Activated B cell treated with CpG ODN at 0.5 μM for 24 hours (primary cell): ENCODE measurements at regions not wholly inside any gene's neighbourhood (a gene's known extent, or its start where the extent isn't known, plus 50 kb on each side); places are given as distances from the start of the nearest gene placed in this dataset.

Source experiments
- ATAC-seq: fragments of 200-7000 bp; cut with Tn5 transposase; one replicate; pipeline ENCODE4 v1.10.0; 2021; ENCODE audit warnings: low read depth, mild to moderate bottlenecking, moderate library complexity
- CTCF ChIA-PET: fragments of 350-600 bp; sonication (Branson Sonifier 250); formaldehyde crosslinking; loops from one replicate; lab custom pipeline; 2021; ENCODE audit warnings: antibody characterized with exemption; lab: Charles Lee
- POLR2A ChIA-PET: fragments of 350-600 bp; sonication (Branson Sonifier 250); formaldehyde crosslinking; loops from one replicate; lab custom pipeline; 2021; ENCODE audit warnings: antibody characterized with exemption; lab: Charles Lee
- DNase-seq: peaks from one replicate; pipeline ENCODE4 v3.0.0; 2022
- H3K27ac Mint-ChIP-seq: one replicate; pipeline ENCODE4 v1.8.0; 2020; ENCODE audit warnings: mixed read lengths
- H3K27me3 Mint-ChIP-seq: one replicate; pipeline ENCODE4 v1.8.0; 2021; ENCODE audit warnings: mixed read lengths
- H3K36me3 Mint-ChIP-seq: one replicate; pipeline ENCODE4 v1.8.0; 2021; ENCODE audit warnings: low read depth, mixed read lengths
- H3K4me1 Mint-ChIP-seq: one replicate; pipeline ENCODE4 v1.8.0; 2021; ENCODE audit warnings: mixed read lengths
- H3K4me3 Mint-ChIP-seq: one replicate; pipeline ENCODE4 v1.8.0; 2020; ENCODE audit warnings: mild to moderate bottlenecking, mixed read lengths
- H3K9me3 Mint-ChIP-seq: one replicate; pipeline ENCODE4 v1.8.0; 2020; ENCODE audit warnings: mixed read lengths
- intact Hi-C: fragments of 100-400 bp; cut with micrococcal nuclease; formaldehyde crosslinking; loops from one replicate; pipeline ENCODE4 v1.15.1; 2024
- TF ChIP-seq, protein P1 (sequence below): fragments of 200-600 bp; IDR thresholded peaks from one replicate; pipeline ENCODE4 v1.8.0; 2022; ENCODE audit warnings: antibody characterized with exemption, mild to moderate bottlenecking

DNA sequence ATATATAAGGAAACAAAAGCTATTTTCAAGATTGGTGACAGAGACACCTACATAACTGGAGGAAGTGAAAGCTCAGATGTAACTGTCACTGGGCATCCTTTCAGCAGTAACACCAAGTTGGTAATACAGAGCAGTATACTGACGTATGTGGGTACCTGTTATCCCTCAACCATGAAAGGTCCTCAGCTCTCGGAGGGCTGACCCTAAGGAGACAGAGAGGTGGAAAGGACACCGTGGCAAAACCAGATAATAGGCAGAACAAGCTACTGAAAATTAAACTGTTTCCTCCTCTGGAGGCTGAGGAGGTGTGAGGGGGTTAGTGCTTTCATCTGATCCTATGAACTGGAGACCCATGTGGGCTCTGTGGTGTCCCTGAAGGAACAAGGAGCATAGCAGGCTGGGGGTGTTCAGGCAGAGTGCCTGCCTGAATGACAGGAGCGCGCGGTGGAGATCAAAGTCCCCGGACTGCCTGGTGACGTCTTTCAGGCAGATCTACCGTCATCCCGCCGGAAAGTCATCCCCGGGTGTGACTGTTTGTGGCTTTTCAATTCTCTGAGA, 130.2 kb upstream of the FSTL4 start:
- DNase-seq: no peak
- Mint-ChIP-seq H3K4me1 (peaks cover 12% of the 10 kb centered on the region), H3K27ac (no peak overlapping the region), H3K36me3 (no peaks in the 10 kb centered on the region), H3K27me3 (peaks cover 2% of the 10 kb centered on the region), H3K4me3 (no peak overlapping the region), H3K9me3 (no peaks in the 10 kb centered on the region)
- intact Hi-C loops: no loop called here
- TF ChIP-seq, protein P1, sequence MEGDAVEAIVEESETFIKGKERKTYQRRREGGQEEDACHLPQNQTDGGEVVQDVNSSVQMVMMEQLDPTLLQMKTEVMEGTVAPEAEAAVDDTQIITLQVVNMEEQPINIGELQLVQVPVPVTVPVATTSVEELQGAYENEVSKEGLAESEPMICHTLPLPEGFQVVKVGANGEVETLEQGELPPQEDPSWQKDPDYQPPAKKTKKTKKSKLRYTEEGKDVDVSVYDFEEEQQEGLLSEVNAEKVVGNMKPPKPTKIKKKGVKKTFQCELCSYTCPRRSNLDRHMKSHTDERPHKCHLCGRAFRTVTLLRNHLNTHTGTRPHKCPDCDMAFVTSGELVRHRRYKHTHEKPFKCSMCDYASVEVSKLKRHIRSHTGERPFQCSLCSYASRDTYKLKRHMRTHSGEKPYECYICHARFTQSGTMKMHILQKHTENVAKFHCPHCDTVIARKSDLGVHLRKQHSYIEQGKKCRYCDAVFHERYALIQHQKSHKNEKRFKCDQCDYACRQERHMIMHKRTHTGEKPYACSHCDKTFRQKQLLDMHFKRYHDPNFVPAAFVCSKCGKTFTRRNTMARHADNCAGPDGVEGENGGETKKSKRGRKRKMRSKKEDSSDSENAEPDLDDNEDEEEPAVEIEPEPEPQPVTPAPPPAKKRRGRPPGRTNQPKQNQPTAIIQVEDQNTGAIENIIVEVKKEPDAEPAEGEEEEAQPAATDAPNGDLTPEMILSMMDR: no peak
- ChIA-PET CTCF (no interaction called here), POLR2A (interaction anchor here (1.0 kb wide), 1 partner anchor 130 kb away, joined by 3 read pairs; the partner anchor contains the start of gene FSTL4)
- ATAC-seq: peak; percentile 77

DNA sequence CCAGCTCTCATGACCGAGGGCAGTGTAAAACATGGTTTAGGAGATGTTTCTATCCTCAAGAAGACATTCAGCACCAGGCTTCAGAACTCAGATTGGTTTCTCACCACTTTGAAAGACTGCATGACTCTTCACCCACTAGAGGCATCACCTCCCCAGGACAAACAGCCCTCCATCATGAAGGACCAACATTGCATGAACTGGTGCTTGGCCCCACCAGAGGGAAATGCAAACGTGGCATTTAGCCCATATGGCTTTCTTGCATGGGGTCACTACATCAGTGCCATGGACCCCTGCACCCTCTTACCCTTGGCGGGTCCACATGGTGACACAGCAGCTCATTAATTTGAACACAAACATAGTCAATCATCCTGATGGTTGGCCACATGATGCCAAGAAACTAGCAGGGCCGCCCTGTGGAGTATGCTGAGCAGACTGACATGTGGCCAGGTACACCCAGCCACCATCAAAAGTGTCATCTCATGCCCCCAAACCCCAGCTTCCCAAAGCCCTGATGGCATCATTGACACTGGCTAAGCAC, 129.5 kb upstream of the FSTL4 start:
- peaks cover 12% of the 10 kb centered on the region for H3K4me1 Mint-ChIP-seq
- H3K4me3 Mint-ChIP-seq: no peak overlapping the region
- H3K36me3 Mint-ChIP-seq: no peaks in the 10 kb centered on the region
- peaks cover 2% of the 10 kb centered on the region for H3K27me3 Mint-ChIP-seq
- ATAC-seq: peak; percentile 12
- H3K9me3 Mint-ChIP-seq: no peaks in the 10 kb centered on the region
- intact Hi-C loops: no loop called here
- ChIA-PET CTCF (no interaction called here), POLR2A (interaction anchor here (1.0 kb wide), 1 partner anchor 129 kb away, joined by 3 read pairs; the partner anchor contains the start of gene FSTL4)
- peak overlapping the region; percentile 24 for H3K27ac Mint-ChIP-seq
- TF ChIP-seq, protein P1: no peak
- no peak for DNase-seq

DNA sequence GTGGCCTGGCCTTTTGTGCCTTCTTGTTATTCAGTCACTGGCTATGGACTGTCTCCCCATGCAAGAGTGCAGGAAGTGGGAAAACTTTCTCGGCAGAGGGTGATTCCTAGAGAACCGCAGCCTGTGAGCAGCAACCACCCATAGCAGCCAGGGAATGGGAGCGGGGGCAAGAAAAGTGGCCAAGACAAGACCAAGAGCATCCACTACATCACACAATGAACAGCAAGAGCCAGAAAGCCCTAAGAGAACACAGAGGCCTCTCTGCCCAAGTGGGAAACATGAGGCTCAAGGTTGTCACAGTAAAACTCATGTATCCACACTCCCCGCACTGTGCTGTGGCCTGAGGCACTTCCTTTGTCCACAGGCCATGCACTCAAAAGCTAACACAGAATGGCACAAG, 129.1 kb upstream of the FSTL4 start:
- ATAC-seq (no peak), DNase-seq (no peak)
- CTCF ChIA-PET: no interaction called here
- Mint-ChIP-seq H3K4me1 (peaks cover 12% of the 10 kb centered on the region), H3K27me3 (peaks cover 2% of the 10 kb centered on the region), H3K9me3 (no peaks in the 10 kb centered on the region), H3K27ac (no peak overlapping the region), H3K36me3 (no peaks in the 10 kb centered on the region), H3K4me3 (no peak overlapping the region)
- TF ChIP-seq, protein P1: no peak
- intact Hi-C loops: no loop called here
- POLR2A ChIA-PET: interaction anchor here (1.0 kb wide), 1 partner anchor 129 kb away, joined by 3 read pairs; the partner anchor contains the start of gene FSTL4

DNA sequence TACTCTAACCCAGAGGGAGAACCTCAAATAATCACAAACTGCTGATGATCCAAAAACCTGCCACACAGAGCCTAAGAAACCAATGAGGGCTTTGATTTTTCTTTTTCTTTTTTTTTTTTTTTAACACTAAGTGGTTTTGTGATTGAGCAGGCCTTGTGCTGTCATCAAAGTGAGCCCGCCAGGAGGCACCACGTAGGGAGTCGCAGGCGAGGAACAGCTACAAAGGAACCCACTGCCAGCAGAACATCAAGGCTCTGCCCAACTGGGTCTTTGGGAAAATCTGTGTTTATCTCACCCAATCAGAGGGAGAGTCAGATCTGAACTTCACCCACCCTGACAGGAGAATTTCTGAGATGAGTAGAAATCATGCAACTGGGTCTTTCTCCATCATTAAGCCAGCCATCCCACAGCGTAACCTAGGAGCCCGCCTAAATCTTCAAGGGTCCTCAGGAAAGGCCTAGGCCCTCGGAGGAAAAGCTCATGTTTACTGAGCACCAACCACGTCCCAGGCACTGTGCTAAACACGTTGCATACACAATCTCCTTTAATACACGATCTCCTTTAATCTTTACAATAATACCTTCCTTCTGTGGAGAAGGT, 126.9 kb upstream of the FSTL4 start:
- ChIA-PET CTCF (no interaction called here), POLR2A (interaction anchor here (0.6 kb wide), 1 partner anchor 149 kb away, joined by 10 read pairs; no protein-coding TSS in a partner anchor)
- H3K9me3 Mint-ChIP-seq: no peaks in the 10 kb centered on the region

DNA sequence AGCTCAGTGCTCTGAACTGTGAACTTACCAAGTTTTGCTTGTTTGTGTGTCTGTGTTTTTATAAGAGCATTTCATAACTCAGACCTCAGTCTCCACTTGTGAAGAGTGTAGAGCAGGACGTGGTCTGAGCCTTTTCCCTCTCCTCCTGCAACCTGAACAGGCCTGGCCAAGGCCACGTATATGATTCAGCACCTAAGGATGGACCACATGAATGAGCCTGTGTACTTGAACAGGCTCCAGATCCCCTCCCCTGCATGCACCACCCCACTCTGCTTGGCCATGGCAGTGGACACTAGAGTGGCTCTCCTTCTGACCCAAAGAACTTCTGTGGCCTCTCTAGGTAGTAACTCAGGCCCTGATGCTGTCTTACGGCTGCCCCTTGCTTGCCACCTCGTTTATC, 125.9 kb upstream of the FSTL4 start:
- Mint-ChIP-seq H3K9me3 (no peaks in the 10 kb centered on the region), H3K36me3 (no peaks in the 10 kb centered on the region), H3K27ac (no peak overlapping the region), H3K27me3 (peaks cover under 1% of the 10 kb centered on the region), H3K4me1 (peaks cover 8% of the 10 kb centered on the region), H3K4me3 (no peak overlapping the region)
- intact Hi-C loops: no loop called here
- ATAC-seq (no peak), DNase-seq (no peak)
- ChIA-PET POLR2A (no interaction called here), CTCF (no interaction called here)
- TF ChIP-seq, protein P1: no peak

More for the DNA sequence above, 126.9 kb upstream of the FSTL4 start:
- intact Hi-C loops: no loop called here
- TF ChIP-seq, protein P1: no peak
- no peak overlapping the region for H3K27ac Mint-ChIP-seq
- H3K36me3 Mint-ChIP-seq: no peaks in the 10 kb centered on the region
- H3K4me1 Mint-ChIP-seq: peaks cover 12% of the 10 kb centered on the region
- no peak overlapping the region for H3K4me3 Mint-ChIP-seq
- no peak for DNase-seq
- peaks cover 2% of the 10 kb centered on the region for H3K27me3 Mint-ChIP-seq
- no peak for ATAC-seq
